Heart right ventricle (tissue), 16 donors: ENCODE measurements at regions not wholly inside any gene's neighbourhood (a gene's known extent, or its start where the extent isn't known, plus 50 kb on each side); places are given as distances from the start of the nearest gene placed in this dataset.

Source experiments
- ATAC-seq, 8 donors: fragments of 200-7000 bp; cut with Tn5 transposase; one replicate each; pipeline ENCODE4 v1.9.1; 2020; ENCODE audit warnings: mild to moderate bottlenecking in 8 of 8, moderate library complexity in 8 of 8, moderate number of reproducible peaks in 1 of 8
- DNase-seq, 2 donors: peaks; one replicate each; pipeline ENCODE4 v3.0.0-alpha.2; 2020
- H3K27ac ChIP-seq, 10 donors: fragments of 200-600 bp; sonication (generic) in 2 of 10; one replicate each; pipeline versions ENCODE4 v1.5.0 to v1.8.0; 2020 to 2022; ENCODE audit warnings: mild to moderate bottlenecking in 3 of 10
- H3K27me3 ChIP-seq, 7 donors: fragments of 200-600 bp; one replicate each; pipeline ENCODE4 v1.8.0; 2021 to 2022; ENCODE audit warnings: mild to moderate bottlenecking in 2 of 7
- H3K36me3 ChIP-seq, 9 donors: fragments of 200-600 bp; sonication (generic) in 1 of 9; one replicate each; pipeline versions ENCODE4 v1.5.0 to v1.8.0; 2020 to 2022; ENCODE audit warnings: mild to moderate bottlenecking in 2 of 9
- H3K4me1 ChIP-seq, 9 donors: fragments of 200-600 bp; sonication (generic) in 1 of 9; one replicate each; pipeline versions ENCODE4 v1.5.0 to v1.8.0; 2020 to 2022; ENCODE audit warnings: mild to moderate bottlenecking in 4 of 9
- H3K4me3 ChIP-seq, 10 donors: fragments of 200-600 bp; sonication (generic) in 2 of 10; one replicate each; pipeline versions ENCODE4 v1.5.0 to v1.8.0; 2020 to 2022; ENCODE audit warnings: mild to moderate bottlenecking in 7 of 10, moderate library complexity in 2 of 10
- H3K9me3 ChIP-seq, 11 donors: fragments of 200-600 bp in 10 of 11; sonication (generic) in 2 of 11; one replicate each; pipeline versions ENCODE4 v1.5.0 to v1.8.0; 2013 to 2022; ENCODE audit warnings: mild to moderate bottlenecking in 2 of 11, control low read depth in 1 of 11, moderate library complexity in 1 of 11
- WGBS, 2 donors: extraction: QIAGEN DNeasy Blood & Tissue Kit; methylation state at CpG; one replicate each; pipeline ENCODE4 v1.1.7; 2013; ENCODE audit warnings: inconsistent platforms in 1 of 2; 5-methylcytosine and 5-hydroxymethylcytosine counted together
- intact Hi-C, 10 donors: fragments of 100-400 bp; cut with DNase I; formaldehyde crosslinking; loops; one replicate each; pipeline versions ENCODE4 v1.11.1 to v1.14.2; 2022
- TF ChIP-seq, protein P1 (sequence below), 9 donors: fragments of 200-600 bp; sonication (generic) in 2 of 9; IDR thresholded peaks; one replicate each; pipeline versions ENCODE4 v1.5.0 to v1.8.0; 2021 to 2022; ENCODE audit warnings: antibody characterized with exemption in 9 of 9, mild to moderate bottlenecking in 5 of 9, moderate library complexity in 1 of 9
- donor health status: Arrhythmogenic right ventricular cardiomyopathy.
- donor health status: ischemic (EF 13 %, LVEDD 7.1; RV severe dilation, severe dysfunction).
- donor health status: healthy with polysubstance abuse.
- donor health status: DM: no; HTN: yes; CAD: no.
- donor health status: DM: no; HTN: no; CAD: no.
- donor health status: ischemic (EF 25% LVEDD 6.9; RV normal size, moderate dysfunction).
- donor health status: ischemic (EF 25% LVEDD 5.7; RV mildly dilated, moderate dysfunction).
- donor health status: healthy.
- donor health status: DM: yes; HTN: yes; CAD: no.
- donor health status: Ischemic cardiomyopathy.
- donor health status: ischemic (EF 35%, LVEDD 5.7; RV mildly dilated, moderate dysfunction).
- donor health status: nonischemic (EF 11% LVEDD 7.7; RV severe dilation, severe dysfunction).
- donor health status: DM: yes; HTN: yes; CAD: no.
- donor health status: PGD.
- donor health status: ischemic (EF 29% LVEDD 5.4; RV normal size, mild dysfunction).
- donor health status: nonischemic (EF 23%, LVEDD 6.1; RV moderate dilation, normal function).

DNA sequence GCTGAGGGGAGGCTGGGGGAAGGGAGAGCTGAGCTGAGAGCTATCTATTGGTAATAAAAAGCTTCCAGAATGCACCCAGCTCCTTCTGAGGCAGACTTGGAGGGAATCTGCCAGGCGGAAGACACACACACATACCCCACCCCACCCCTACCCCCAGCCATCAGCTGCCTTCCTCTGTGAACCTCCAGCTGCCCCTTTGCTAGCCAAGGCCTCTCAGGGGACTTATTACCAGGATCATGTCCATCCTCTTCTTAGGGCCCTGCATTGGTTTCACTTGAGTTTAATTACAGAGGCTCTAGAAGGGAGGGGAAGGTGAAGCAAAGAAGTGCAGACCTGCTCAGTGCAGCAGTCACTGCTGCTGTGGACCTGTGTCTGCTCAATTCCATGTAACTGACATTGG is 156.4 kb downstream of the OMA1 start:
- H3K9me3 ChIP-seq = no peaks in the 10 kb centered on the region
- intact Hi-C loops = no loop called here
- H3K27ac ChIP-seq = no peak overlapping the region
- no peak for ATAC-seq
- H3K36me3 ChIP-seq = no peaks in the 10 kb centered on the region
- DNase-seq = no peak
- H3K4me1 ChIP-seq = peaks cover 0 to 16% (median 3%) of the 10 kb centered on the region in 9 donors
- no peak overlapping the region for H3K4me3 ChIP-seq
- 85% methylated on average over 1 of the region's 1 CpG for WGBS, 2 donors
- H3K27me3 ChIP-seq = no peaks in the 10 kb centered on the region
- TF ChIP-seq, protein P1, sequence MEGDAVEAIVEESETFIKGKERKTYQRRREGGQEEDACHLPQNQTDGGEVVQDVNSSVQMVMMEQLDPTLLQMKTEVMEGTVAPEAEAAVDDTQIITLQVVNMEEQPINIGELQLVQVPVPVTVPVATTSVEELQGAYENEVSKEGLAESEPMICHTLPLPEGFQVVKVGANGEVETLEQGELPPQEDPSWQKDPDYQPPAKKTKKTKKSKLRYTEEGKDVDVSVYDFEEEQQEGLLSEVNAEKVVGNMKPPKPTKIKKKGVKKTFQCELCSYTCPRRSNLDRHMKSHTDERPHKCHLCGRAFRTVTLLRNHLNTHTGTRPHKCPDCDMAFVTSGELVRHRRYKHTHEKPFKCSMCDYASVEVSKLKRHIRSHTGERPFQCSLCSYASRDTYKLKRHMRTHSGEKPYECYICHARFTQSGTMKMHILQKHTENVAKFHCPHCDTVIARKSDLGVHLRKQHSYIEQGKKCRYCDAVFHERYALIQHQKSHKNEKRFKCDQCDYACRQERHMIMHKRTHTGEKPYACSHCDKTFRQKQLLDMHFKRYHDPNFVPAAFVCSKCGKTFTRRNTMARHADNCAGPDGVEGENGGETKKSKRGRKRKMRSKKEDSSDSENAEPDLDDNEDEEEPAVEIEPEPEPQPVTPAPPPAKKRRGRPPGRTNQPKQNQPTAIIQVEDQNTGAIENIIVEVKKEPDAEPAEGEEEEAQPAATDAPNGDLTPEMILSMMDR (IDR thresholded peaks at IDR 0.05) = no peak

DNA sequence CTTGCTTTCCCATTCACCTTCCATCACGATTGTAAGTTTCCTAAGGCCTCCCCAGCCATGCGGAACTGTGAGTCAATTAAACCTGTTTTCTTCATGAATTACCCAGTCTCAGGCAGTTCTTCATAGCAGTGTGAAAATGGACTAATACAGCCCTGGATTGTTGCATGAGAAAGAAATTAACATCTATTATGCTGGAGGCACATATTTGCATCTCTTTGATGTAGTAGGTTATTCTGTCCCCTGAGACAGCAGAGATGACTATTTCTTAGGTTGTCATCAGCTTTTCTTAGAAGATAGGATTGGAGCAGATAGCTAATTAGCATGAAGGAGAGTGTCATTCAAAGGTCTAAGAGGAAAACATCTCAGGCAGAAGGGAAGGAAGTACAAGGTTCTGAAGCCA is 166.2 kb downstream of the OMA1 start:
- 93 to 96% methylated on average over 2 of the region's 2 CpGs for WGBS, 2 donors
- peaks cover 0 to 6% (median 0%) of the 10 kb centered on the region in 11 donors for H3K9me3 ChIP-seq

DNA sequence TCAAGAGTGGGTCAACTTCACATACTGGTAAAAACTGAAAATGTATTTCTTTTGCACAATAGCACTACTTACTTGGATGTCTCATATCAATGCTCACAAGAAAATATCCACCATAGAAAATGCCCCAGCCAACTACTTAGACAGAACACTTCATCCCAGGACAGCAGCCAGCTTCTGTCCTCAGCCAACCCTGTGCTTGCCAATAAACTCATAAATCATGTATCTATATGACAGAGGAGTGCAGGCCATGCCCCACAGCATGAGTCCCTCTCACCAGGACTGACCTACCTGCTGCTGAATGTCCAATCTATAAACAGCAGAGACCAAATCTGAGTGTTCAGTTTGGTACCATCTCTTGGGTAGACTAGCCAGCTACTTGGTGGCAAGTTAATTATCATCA is 179.3 kb downstream of the OMA1 start:
- intact Hi-C loops = no loop called here
- TF ChIP-seq, protein P1 (IDR thresholded peaks at IDR 0.05) = no peak
- no peak overlapping the region for H3K27ac ChIP-seq
- H3K36me3 ChIP-seq = no peaks in the 10 kb centered on the region
- H3K9me3 ChIP-seq = peaks cover 0 to 13% (median 0%) of the 10 kb centered on the region in 11 donors
- no peaks in the 10 kb centered on the region for H3K4me1 ChIP-seq
- ATAC-seq = peak in 3 of 8 donors; percentile 41 to 71 (median 59)
- H3K27me3 ChIP-seq = no peaks in the 10 kb centered on the region
- no peak overlapping the region for H3K4me3 ChIP-seq
- peak in 1 of 2 donors; percentile 8 for DNase-seq

More for the DNA sequence above, 166.2 kb downstream of the OMA1 start:
- no peak for ATAC-seq
- intact Hi-C loops = no loop called here
- TF ChIP-seq, protein P1 (IDR thresholded peaks at IDR 0.05) = no peak
- Histone ChIP-seq H3K27ac (no peak overlapping the region), H3K4me3 (no peak overlapping the region), H3K36me3 (no peaks in the 10 kb centered on the region), H3K4me1 (no peaks in the 10 kb centered on the region), H3K27me3 (no peaks in the 10 kb centered on the region)
- DNase-seq = no peak

DNA sequence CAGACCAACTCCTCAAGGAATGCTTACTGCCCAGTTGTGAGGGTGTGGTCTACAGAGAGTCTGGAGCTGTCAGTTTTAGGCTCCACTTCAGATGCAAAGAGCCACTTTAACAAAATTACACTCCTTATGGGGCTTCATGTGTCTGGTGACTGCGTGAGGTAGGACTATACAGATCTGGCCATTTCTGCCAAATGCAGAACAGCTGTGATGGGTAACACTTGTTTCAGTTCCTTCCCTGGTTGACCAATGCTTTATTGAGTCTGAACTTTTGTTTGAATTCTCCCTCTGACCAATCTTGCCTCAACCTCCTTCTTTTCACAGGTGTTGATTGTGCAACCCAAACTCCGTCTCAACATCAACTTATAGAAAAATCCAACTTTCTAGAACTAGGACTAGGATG is 181.2 kb downstream of the OMA1 start:
- H3K27me3 ChIP-seq = no peaks in the 10 kb centered on the region
- no peak overlapping the region for H3K27ac ChIP-seq
- intact Hi-C loops = no loop called here
- DNase-seq = no peak
- H3K4me3 ChIP-seq = no peak overlapping the region
- H3K4me1 ChIP-seq = no peaks in the 10 kb centered on the region
- no peak for ATAC-seq
- TF ChIP-seq, protein P1 (IDR thresholded peaks at IDR 0.05) = no peak
- peaks cover 0 to 6% (median 0%) of the 10 kb centered on the region in 11 donors for H3K9me3 ChIP-seq
- no peaks in the 10 kb centered on the region for H3K36me3 ChIP-seq
- 89 to 93% methylated on average over 2 of the region's 2 CpGs for WGBS, 2 donors
